NCI-H2196 treated with DMSO at 0.1 percent for 48 hours (cell line): ENCODE measurements at regions not wholly inside any gene's neighbourhood (a gene's known extent, or its start where the extent isn't known, plus 50 kb on each side); places are given as distances from the start of the nearest gene placed in this dataset.
"Not testable (repeated sequence)": the region's sequence is repeated elsewhere in the genome, so short reads cannot be mapped to it uniquely, and the experiment has no call there.

Source experiments
- DNase-seq: peaks from one replicate; lab custom pipeline; 2025; ENCODE audit not compliant: unreplicated experiment; lab: John Stamatoyannopoulos, UW

DNA sequence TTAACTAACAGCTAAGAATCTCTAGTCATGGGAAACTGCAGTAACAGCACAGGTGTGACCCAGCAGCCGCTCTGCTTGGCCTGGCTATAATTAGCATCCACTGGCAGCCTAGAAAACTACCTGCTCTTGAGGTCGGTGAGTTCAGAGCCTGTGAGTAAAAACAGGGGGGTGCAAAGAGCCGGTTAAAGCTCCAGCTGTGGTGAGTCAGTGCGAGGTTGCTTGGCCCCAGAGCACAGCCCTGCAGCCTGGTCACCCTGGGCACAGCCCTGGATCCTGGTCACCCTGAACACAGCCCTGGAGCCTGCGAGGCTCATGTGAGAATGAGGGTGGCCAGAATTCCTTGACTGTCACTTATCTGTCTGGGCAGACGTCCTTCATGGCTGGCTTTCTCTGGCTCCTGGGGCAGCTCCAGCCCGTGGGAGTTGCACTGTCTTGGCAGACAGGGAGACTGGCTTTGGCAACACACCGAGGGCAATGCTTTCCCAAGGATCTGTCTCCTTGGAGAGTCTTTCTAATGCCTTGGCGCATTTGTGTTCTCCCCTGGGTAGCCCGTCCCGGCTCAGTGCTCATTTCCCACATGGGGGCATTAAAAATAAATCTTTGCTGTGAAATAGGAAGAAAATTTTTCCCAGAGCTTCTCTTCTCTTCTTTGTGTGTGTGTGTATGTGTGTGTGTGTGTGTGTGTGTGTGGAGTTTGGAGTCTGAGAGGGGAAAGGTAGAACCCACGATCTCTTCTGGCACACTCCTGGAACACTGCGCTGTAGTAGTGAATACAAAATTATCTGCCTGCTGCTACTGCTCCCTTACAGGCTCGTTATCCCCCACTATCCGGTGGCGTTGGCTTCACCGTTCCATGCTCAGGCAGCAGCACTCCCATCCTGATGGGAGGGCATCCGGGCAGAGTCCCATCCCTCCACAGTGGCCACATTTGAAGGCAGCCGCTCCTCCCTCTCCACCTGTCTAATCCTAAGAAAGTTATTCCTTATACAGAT lies 250.2 kb upstream of the MEX3C start:
- DNase-seq, result no peak

DNA sequence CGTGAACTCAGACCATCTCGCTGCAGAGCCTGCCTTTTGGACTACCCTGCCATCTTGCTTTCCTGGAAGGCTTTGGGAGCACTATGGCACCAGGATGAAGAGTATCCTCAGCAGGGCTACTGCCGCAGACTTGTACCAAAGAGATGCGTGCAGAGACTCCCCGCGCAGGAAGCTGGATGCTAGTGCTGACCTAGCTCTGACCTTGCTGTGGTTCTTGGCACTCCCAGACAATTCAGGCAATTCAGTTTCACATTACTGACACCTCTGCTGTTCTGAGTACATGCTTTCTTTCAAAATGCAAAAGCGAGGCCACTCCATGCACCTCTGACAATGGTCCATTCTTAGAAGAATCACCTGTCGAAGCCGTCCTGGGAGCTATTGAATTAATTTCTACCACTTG lies 251.5 kb upstream of the MEX3C start:
- no peak for DNase-seq

DNA sequence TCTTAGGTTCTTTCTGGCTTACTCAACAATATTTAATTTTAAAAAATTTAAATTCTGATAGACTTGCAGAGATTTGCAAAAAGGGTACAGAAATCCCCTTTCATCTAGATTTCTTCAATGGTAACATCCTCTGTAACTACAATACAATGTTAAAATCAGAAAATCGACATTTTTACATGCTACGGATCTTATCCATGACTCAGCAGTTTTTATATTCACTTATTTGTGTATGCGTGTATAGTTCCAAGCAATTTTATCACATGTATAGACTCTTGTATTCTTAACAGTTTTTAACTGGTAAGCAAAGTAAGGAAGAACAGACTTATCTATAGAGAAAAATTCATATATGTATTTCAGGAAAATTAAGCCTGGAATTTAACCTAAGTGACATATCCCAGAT lies 256.1 kb upstream of the MEX3C start:
- DNase-seq, result no peak

DNA sequence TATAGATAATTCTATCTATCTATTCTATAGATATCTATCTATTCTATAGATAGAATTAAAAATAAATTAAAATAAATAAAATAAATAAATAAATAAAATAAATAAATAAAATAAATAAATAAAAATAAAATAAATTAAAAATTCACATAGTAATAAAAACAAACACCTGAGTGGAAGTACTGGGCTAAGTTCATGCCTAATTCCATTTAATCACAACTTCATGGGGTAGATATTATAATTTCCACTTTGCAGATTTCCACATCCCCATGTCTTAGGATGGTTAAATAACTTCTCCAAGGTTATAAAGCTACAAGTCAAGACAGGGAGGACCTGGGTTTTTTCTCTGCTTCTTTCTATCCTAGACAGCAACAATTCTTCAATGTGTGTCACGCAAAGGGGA lies 261.4 kb upstream of the MEX3C start:
- no peak for DNase-seq

DNA sequence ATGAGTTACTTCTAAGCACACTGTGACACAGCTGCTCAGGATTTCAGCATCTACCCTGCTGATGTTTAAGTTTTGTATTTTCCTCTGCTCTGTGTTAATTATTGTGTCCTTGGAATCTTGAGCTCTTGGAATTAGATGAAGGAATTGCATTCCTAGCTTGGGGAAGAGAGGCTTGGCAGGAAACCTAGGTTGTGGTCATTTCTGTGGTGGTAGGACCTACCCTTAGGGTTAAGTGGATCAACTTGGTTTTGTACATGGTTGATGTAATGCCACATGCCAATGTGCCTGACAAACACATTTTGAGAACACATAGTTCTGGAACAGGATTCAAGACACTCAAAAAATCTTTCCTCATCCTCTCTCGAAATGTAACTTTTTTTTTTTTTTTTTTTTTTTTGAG lies 264.5 kb upstream of the MEX3C start:
- no peak for DNase-seq

DNA sequence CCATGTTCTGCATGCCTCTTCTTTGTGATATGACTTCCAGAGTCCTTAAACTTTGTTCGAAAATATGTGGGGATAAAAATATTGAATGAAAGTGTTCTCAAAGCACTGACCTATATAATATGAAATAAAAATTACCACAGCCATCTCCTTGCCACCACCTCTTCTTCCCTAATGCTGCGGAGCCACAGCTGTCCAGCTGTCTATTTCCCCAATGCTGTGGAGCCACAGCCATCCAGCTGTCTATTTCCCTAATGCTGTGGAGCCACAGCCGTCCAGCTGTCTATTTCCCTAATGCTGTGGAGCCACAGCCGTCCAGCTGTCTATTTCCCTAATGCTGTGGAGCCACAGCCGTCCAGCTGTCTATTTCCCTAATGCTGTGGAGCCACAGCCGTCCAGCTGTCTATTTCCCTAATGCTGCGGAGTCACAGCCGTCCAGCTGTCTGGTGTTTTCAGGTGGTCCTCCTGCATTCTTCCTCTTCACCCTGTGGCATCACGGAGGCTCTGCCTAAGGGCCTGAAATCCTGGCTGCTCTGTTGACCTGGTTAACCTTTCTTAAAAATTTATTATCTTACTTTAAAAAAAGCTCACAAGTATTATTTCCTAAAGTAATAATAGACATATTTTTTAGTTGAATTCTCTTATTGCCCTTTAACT lies 266.1 kb upstream of the MEX3C start:
- no peak for DNase-seq

DNA sequence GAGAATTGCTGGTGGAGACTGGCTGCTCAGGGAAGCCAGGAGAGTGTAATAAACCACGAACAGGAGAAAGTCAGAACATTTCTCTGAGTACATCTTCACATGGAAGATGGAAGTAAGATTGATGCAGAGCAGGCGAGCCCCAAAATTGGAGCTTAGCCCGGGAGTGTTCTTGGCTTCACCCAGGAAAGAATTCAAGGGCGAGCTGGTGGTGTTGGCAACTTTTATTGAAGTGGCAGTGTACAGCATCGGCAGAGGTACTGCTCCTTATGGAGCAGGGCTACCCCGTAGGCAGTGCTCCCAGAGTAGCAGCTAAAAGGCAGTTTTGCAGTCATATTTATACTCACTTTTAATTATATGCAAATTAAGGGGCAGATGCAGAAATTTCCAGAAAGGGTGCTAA lies 281.4 kb upstream of the MEX3C start:
- no peak for DNase-seq

DNA sequence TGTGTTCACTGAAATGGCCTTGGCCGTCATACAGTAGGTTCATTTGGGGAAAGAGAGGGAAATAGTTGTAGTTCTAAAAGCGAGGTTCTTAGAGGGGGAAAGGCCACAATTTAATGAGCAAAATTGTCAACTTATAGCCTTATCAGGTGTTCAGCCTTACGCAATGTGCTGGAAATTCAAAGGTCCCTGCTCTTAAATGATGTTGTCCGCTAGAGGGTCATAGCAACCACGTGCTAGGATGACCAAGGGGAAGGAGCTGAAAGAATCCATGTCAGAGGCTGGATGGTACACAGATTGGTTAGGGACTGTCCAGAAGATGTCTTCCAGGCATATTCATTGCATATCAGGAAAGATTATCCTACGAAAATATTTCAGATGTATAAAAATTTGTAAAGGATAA lies 282.3 kb upstream of the MEX3C start:
- no peak for DNase-seq

DNA sequence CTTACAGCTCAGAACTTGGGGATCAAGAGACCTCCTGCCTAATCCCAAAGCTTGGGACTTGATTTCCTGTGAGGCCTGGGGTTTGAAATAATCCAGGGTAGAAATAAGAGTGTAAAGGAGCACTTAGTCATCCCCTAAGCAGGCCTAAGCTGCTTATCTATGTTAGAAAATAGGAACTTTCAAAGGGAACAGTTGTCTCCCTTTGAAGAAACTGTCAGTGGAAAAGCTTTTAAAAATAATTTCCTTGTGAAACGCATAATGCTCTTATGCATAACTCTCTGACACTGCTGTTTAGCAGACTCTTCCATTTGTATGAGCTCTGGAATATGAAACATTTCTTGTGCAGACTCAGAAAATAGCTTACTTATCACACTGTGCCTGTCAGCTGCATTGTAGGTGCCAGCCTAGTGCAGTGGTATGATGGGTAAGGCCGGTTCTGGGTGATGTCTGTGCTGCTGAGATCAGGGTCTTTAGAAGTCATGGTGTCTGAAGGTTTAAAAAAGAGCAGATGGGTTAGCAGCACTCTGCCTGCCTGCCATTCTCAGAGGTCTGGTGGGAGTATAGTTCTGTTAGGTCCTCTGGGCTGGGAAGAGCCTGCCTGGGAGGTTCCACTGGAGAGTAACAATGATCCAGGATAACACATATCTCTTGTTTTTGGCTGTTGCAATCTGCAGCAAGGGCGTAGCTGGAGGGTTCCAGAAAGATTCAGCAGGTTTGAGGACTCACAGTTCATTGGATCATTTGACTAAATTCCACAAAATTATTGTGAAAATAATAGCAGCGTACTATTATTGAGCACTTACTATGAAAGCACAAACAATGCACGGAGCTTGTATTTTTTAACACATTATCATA lies 283.2 kb upstream of the MEX3C start:
- no peak for DNase-seq

DNA sequence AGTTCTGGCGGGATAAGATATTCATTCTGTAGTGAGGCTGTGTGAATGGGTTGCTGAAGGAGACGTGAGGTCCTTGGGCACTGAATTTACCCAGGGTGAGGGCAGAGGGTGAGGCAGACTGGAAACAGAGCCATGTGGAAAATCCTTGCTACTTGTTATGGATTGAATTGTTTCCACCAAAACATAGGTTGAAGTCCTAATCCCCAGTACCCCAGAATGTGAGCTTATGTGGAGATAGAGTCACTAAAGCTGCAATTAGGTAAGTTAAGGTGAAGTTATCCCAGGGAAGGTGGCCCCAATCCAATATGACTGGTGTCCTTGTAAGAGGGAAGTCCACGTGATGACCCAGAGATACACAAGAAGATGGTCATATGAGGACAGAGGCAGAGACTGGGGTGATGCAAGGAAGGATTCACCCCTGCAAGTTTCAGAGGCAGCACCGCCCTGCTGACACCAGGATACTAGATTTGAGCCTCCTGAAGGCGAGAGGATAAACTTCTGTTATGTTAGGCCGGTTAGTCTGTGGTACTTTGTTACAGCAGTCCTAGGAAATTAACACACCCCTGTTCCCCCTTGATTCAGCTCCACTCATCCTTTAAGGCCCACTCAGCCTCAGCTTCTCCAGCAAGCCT lies 289.4 kb upstream of the MEX3C start:
- DNase-seq, result no peak

DNA sequence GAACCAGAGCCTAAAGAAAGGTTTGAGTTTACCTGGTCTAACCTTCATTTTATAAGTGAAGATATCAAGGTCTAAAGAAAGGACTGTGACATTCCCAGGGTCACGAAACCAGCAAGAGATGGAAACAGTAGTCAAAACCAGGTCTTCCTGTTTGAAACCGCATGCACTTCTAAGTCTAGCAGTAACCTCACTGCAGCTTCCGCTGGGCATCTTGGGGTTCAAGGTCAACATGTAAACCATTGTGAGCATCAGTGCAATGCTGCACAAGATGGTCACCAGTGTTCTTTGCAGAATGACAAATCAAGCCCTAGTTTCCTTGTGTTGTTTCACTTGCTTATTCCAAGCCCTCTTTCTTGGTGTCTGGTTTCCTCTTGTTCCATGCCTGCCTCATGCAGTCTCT lies 292.9 kb upstream of the MEX3C start:
- no peak for DNase-seq

DNA sequence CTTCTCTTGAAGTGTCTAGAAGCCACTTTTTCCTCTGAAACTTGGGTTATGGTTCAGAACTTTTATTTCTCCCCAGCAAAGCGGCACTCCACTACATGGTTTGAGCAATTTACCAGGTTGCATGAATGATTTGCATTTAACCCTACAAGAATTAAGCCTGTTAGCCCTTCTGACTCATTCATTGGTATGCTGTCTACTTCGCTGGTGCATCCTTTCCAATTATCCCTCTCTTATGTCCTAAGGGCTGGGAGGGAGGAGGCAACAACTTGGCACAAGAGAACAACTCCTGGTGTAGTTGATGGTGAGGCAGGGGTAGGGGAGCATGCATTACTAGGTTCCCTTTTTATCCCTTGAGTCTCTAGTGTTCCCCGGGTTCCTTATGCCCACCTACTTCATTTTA lies 293.4 kb upstream of the MEX3C start:
- DNase-seq, result no peak

DNA sequence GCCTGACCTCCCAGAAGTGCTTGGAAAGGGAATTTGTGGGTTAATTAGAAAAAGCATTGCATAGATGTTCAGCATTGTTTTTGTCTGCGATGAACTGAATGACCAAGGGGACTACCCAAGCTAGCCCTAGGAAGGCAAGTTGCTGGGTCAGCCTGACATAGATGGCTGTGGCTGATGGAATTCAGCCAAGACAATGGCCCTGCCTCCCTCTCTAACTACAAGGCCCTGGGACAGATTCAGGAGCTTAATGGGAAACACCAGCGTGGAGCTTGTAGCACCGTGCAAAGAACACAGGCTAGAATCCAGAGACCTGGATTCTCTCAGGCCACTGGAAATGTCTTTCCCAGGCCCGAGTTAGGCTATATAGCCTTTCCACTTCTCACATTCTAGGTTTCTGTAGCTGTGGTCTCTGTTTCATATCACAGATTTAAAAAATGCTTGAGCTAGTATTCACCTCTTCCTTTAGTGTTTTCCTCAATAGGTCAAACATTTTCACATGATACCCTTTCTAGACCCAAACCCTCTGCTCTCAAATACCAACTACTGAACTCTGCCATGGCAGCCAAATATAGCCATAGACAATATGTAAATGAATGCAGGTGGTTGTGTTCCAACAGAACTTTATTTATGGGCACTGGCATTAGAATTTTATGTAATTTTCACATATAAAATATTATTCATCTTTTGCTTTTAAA lies 294.3 kb upstream of the MEX3C start:
- DNase-seq, result no peak

DNA sequence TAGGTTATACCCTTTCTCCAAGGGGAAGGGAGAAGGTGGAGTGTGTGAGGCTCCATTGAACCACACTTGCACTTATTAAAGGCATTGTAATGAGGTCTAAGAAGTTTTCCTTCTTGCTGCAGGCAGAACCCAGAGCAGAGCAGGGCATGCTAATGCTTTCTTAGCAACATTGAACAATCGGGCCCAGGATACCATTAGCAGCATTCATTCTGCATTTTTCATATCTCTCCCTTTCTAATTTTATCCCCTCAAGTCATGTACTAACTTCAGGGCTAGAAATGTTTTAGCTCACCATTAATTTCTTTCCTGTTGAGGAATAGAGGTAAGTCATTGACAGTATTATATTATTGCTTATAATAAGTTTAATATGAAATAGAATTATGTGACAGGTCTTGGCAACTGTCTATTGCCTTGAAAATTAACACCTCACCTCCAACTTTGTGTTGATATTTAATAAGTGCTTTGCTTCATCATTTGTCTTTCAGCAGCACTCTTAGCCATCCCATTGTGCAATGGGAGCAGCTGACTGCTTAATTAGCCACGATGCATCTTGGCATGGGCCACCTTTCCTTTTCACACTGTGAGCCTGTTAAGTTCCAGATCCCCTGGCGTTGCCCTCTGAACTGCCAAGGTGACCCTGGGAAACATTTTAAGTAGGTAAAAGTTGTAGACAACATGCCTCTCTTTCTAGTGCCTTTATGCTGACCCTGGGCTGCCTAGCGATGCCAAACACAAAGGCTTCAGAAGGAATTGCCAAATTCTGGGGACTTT lies 300.8 kb upstream of the MEX3C start:
- no peak for DNase-seq

DNA sequence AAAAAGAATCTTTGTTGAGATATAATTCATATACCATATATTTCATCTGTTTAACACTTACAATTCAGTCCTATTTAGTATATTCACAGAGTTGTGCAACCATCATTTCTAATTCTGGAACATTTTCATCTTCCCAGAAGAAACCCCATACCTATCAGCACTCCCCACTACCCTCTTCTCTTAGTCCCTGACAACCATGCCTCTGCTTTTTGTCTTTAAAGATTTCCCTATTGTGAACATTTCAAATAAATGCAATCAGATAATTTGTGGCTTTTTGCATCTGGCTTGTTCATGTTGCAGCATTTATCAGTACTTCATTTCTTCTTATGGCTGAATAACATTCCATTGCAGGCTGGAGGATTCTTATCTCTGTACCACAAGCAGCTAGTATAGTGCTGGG lies 305.9 kb upstream of the MEX3C start:
- no peak for DNase-seq

DNA sequence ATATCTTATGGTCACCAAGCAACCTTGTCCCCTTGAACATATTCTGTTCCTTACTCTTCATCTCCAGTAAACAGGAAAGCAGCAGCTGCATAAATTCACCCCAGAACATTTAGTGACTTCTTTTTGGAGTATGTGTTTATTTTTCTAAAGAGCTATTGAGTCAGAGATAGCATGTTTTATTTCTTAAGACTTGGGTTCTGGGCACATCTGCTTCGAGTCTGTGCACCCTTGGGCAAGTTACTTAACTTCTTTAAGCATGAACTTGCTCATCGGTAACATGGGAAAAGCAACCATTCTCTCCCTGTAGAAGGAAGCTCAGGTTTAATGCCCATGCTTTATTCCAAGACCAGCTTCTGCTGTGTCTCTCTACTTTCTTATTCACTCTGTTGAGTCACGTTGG lies 309.3 kb upstream of the MEX3C start:
- DNase-seq, result no peak

DNA sequence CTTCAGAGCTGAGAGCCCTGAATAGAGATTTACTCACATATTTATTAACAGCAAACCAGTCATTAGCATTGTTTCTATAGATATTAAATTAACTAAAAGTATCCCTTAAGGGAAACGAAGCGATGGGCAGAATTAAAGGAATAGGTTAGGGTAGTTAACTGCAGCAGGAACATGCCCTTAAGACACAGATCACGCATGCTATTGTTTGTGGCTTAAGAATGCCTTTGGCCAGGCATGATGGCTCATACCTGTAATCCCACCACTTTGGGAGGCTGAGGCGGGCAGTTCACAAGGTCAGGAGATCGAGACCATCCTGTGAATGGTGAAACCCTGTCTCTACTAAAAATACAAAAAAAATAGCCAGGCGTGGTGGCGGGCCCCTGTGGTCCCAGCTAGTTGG lies 310.9 kb upstream of the MEX3C start:
- DNase-seq, result not testable (repeated sequence)

DNA sequence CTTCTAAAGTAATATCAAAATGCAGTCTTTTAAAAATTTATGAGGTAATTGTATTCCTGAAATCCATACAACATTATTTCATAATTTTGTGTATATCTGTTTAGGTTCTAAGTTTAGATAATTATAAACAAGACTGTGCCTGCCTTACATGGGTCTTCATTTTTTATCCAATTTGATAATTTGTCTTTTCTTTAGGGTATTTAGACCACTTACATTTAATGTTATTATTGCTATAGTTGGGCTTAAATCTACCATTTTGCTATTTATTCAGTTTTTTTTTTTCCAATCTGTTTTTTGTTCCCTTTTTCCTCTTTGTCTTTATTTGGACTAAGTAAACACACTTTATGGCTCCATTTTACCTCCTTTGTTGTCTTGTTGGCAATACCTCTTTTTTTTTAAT lies 312.5 kb upstream of the MEX3C start:
- no peak for DNase-seq

DNA sequence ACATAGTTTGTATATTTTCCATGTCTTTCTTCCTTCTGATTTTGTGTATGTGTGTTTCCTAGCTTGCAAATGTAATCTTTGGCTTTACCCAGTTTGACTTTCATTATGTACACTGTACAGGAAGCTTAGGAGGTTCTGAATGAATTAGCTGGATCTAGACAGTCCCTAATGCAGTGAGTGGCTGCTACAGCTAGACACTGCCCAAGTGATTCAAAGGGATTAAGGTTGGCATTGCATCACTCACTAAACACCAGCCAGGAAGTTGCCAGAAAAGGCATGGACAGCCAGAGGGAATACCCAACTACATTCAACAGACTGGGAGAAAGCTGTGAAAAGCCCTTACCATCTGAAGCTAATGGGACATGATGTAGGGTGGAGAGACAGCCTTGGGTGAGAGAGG lies 316.0 kb upstream of the MEX3C start:
- no peak for DNase-seq

DNA sequence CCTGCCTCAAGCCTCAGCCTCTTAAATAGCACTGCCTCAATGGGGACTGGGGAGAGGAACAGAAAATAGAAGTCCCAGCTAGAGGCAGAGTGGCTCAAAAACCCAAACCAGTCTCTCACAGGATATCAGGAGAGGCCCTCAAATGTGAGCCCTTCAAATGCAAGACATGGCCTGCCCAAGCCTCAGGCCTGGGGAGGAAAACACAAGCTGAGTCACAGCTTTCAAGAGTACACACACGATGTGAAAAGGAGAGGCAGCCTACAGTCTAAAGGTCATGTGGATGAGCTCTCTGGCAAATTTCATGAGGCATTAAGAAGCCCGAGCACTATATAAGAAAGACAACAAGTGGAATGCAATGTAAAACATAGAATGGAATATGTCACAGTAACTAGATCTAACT lies 316.6 kb upstream of the MEX3C start:
- DNase-seq, result no peak
